Heart right ventricle (tissue), 16 donors: ENCODE measurements at regions not wholly inside any gene's neighbourhood (a gene's known extent, or its start where the extent isn't known, plus 50 kb on each side); places are given as distances from the start of the nearest gene placed in this dataset.
A peak's percentile ranks its signal among the peaks of the same experiment; 100 is the strongest.

ENCODE experiments used
- ATAC-seq, 8 donors: fragments of 200-7000 bp; cut with Tn5 transposase; one replicate each; pipeline ENCODE4 v1.9.1; 2020; ENCODE audit warnings: mild to moderate bottlenecking in 8 of 8, moderate library complexity in 8 of 8, moderate number of reproducible peaks in 1 of 8
- DNase-seq, 2 donors: peaks; one replicate each; pipeline ENCODE4 v3.0.0-alpha.2; 2020
- H3K27ac ChIP-seq, 10 donors: fragments of 200-600 bp; sonication (generic) in 2 of 10; one replicate each; pipeline versions ENCODE4 v1.5.0 to v1.8.0; 2020 to 2022; ENCODE audit warnings: mild to moderate bottlenecking in 3 of 10
- H3K27me3 ChIP-seq, 7 donors: fragments of 200-600 bp; one replicate each; pipeline ENCODE4 v1.8.0; 2021 to 2022; ENCODE audit warnings: mild to moderate bottlenecking in 2 of 7
- H3K36me3 ChIP-seq, 9 donors: fragments of 200-600 bp; sonication (generic) in 1 of 9; one replicate each; pipeline versions ENCODE4 v1.5.0 to v1.8.0; 2020 to 2022; ENCODE audit warnings: mild to moderate bottlenecking in 2 of 9
- H3K4me1 ChIP-seq, 9 donors: fragments of 200-600 bp; sonication (generic) in 1 of 9; one replicate each; pipeline versions ENCODE4 v1.5.0 to v1.8.0; 2020 to 2022; ENCODE audit warnings: mild to moderate bottlenecking in 4 of 9
- H3K4me3 ChIP-seq, 10 donors: fragments of 200-600 bp; sonication (generic) in 2 of 10; one replicate each; pipeline versions ENCODE4 v1.5.0 to v1.8.0; 2020 to 2022; ENCODE audit warnings: mild to moderate bottlenecking in 7 of 10, moderate library complexity in 2 of 10
- H3K9me3 ChIP-seq, 11 donors: fragments of 200-600 bp in 10 of 11; sonication (generic) in 2 of 11; one replicate each; pipeline versions ENCODE4 v1.5.0 to v1.8.0; 2013 to 2022; ENCODE audit warnings: mild to moderate bottlenecking in 2 of 11, control low read depth in 1 of 11, moderate library complexity in 1 of 11
- WGBS, 2 donors: extraction: QIAGEN DNeasy Blood & Tissue Kit; methylation state at CpG; one replicate each; pipeline ENCODE4 v1.1.7; 2013; ENCODE audit warnings: inconsistent platforms in 1 of 2; 5-methylcytosine and 5-hydroxymethylcytosine counted together
- intact Hi-C, 10 donors: fragments of 100-400 bp; cut with DNase I; formaldehyde crosslinking; loops; one replicate each; pipeline versions ENCODE4 v1.11.1 to v1.14.2; 2022
- TF ChIP-seq, protein P1 (sequence below), 9 donors: fragments of 200-600 bp; sonication (generic) in 2 of 9; IDR thresholded peaks; one replicate each; pipeline versions ENCODE4 v1.5.0 to v1.8.0; 2021 to 2022; ENCODE audit warnings: antibody characterized with exemption in 9 of 9, mild to moderate bottlenecking in 5 of 9, moderate library complexity in 1 of 9
- donor health status: Arrhythmogenic right ventricular cardiomyopathy.
- donor health status: ischemic (EF 13 %, LVEDD 7.1; RV severe dilation, severe dysfunction).
- donor health status: healthy with polysubstance abuse.
- donor health status: DM: no; HTN: yes; CAD: no.
- donor health status: DM: no; HTN: no; CAD: no.
- donor health status: ischemic (EF 25% LVEDD 6.9; RV normal size, moderate dysfunction).
- donor health status: ischemic (EF 25% LVEDD 5.7; RV mildly dilated, moderate dysfunction).
- donor health status: healthy.
- donor health status: DM: yes; HTN: yes; CAD: no.
- donor health status: Ischemic cardiomyopathy.
- donor health status: ischemic (EF 35%, LVEDD 5.7; RV mildly dilated, moderate dysfunction).
- donor health status: nonischemic (EF 11% LVEDD 7.7; RV severe dilation, severe dysfunction).
- donor health status: DM: yes; HTN: yes; CAD: no.
- donor health status: PGD.
- donor health status: ischemic (EF 29% LVEDD 5.4; RV normal size, mild dysfunction).
- donor health status: nonischemic (EF 23%, LVEDD 6.1; RV moderate dilation, normal function).

DNA sequence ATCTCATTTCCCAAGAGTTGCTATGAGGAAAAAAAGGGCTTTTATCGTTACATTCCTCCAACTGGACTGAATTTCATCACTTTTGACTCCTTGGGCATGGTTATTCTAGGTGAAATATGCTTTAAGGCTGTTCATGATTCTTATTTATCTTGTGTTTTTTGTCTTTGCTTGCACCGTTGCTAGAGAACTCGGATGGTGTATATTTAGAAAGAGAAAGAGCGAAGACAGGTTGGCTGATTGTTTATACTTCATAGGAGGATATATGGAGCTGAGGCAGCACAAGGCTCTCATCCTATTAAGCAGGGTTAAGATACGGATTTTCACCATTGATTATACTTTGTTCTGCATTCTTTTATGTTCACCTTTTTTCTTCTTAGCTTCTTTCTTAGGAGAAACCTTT is 94.9 kb upstream of the GEMIN8 start:
- 57 to 62% methylated on average over 5 of the region's 5 CpGs for WGBS, 2 donors
- no peaks in the 10 kb centered on the region for H3K9me3 ChIP-seq
- intact Hi-C loops: no loop called here
- DNase-seq: no peak
- no peaks in the 10 kb centered on the region for H3K36me3 ChIP-seq
- no peaks in the 10 kb centered on the region for H3K4me1 ChIP-seq
- TF ChIP-seq, protein P1, sequence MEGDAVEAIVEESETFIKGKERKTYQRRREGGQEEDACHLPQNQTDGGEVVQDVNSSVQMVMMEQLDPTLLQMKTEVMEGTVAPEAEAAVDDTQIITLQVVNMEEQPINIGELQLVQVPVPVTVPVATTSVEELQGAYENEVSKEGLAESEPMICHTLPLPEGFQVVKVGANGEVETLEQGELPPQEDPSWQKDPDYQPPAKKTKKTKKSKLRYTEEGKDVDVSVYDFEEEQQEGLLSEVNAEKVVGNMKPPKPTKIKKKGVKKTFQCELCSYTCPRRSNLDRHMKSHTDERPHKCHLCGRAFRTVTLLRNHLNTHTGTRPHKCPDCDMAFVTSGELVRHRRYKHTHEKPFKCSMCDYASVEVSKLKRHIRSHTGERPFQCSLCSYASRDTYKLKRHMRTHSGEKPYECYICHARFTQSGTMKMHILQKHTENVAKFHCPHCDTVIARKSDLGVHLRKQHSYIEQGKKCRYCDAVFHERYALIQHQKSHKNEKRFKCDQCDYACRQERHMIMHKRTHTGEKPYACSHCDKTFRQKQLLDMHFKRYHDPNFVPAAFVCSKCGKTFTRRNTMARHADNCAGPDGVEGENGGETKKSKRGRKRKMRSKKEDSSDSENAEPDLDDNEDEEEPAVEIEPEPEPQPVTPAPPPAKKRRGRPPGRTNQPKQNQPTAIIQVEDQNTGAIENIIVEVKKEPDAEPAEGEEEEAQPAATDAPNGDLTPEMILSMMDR (IDR thresholded peaks at IDR 0.05): no peak
- H3K4me3 ChIP-seq: no peak overlapping the region
- no peak overlapping the region for H3K27ac ChIP-seq
- no peak for ATAC-seq
- H3K27me3 ChIP-seq: peaks cover 0 to 37% (median 0%) of the 10 kb centered on the region in 7 donors

DNA sequence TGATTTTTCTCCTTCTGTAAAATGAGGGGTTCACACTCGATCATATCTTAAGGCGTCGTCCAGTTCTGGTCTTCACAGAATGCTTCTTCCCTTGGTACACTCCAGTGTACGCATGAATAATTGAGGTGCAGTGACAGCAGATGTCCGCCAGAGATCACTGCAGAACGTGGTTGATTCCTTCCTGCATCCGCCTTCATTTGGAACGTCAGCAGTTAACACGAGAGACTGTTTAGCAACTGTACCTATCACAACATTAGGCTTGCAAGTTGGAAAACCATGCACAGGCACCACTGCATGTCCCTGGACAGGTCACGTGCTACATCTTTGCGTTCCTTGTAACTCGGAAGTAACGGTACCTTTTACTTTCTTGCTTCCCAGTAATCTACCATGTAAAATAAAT is 66.0 kb upstream of the GEMIN8 start:
- peak in 1 of 2 donors; percentile 3 for DNase-seq
- peak in 1 of 8 donors; percentile 61 for ATAC-seq
- intact Hi-C loops: loop anchor here in 7 of 10 donors (2.0 to 10.0 kb wide), 6 partner anchors 429 to 1149 kb away; partner anchors contain the start of gene GLRA2 (in 3 of the 7)
- H3K27ac ChIP-seq: no peak overlapping the region
- no peaks in the 10 kb centered on the region for H3K9me3 ChIP-seq
- H3K36me3 ChIP-seq: no peaks in the 10 kb centered on the region
- H3K4me1 ChIP-seq: no peaks in the 10 kb centered on the region
- peaks cover 0 to 34% (median 0%) of the 10 kb centered on the region in 7 donors for H3K27me3 ChIP-seq
- WGBS, 2 donors: 10 to 17% methylated on average over 13 of the region's 13 CpGs
- H3K4me3 ChIP-seq: no peak overlapping the region
- TF ChIP-seq, protein P1 (IDR thresholded peaks at IDR 0.05): peak; percentile 21 to 70 (median 60)

DNA sequence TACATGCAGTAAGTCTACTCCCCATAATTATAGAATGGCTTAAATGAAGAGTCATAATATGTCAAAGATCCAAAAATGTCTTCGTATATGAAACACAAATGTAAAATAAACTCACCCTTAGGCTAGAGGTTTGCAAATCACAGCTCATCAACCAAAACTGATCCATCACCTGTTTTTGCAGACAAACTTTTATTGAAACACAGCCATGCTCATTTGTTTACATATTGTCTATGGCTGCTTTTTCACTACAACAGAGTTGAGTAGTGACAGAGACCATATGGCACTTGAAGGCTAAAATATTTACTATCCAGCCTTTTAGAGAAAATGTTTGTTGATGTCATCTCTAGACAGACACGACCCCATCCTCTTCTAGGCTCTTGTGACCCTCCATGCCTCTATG is 64.5 kb upstream of the GEMIN8 start:
- WGBS, 2 donors: 45 to 63% methylated on average over 2 of the region's 2 CpGs
- ATAC-seq (no peak), DNase-seq (no peak)
- Histone ChIP-seq H3K9me3 (no peaks in the 10 kb centered on the region), H3K4me1 (no peaks in the 10 kb centered on the region), H3K36me3 (no peaks in the 10 kb centered on the region), H3K27ac (no peak overlapping the region), H3K27me3 (peaks cover 0 to 48% (median 0%) of the 10 kb centered on the region in 7 donors), H3K4me3 (no peak overlapping the region)
- TF ChIP-seq, protein P1 (IDR thresholded peaks at IDR 0.05): no peak
- intact Hi-C loops: loop anchor here in 4 of 10 donors (2.0 to 10.0 kb wide), 4 partner anchors 431 to 1151 kb away; partner anchors contain the start of gene GLRA2 (in 3 of the 4)

DNA sequence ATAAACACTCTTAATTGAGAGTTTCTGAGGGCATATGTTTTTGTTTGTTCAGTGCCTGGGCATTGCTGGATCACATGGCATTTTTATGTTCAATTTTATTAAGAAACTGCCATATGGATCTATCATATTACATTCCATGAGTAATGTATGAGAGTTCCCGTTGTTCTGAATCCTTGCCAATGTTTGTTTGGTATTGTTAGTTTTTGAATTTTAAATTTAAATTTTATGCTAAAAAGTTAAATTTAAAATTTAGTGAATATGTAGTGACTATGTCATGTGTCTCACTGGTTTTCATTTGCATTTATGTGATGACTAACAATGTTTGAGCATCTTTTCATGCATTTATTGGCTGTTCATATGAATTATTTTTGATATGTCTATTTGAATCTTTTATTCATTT is 54.8 kb upstream of the GEMIN8 start:
- WGBS, 2 donors: 73 to 88% methylated on average over 1 of the region's 1 CpG
- no peak for ATAC-seq
- Histone ChIP-seq H3K36me3 (no peaks in the 10 kb centered on the region), H3K4me1 (no peaks in the 10 kb centered on the region), H3K27ac (no peak overlapping the region), H3K27me3 (peaks cover 0 to 64% (median 0%) of the 10 kb centered on the region in 7 donors), H3K4me3 (no peak overlapping the region), H3K9me3 (no peaks in the 10 kb centered on the region)
- DNase-seq: no peak
- TF ChIP-seq, protein P1 (IDR thresholded peaks at IDR 0.05): no peak
- intact Hi-C loops: no loop called here
